T-helper 1 cell (primary cell): ENCODE measurements at regions not wholly inside any gene's neighbourhood (a gene's known extent, or its start where the extent isn't known, plus 50 kb on each side); places are given as distances from the start of the nearest gene placed in this dataset.

Source experiments
- DNase-seq, 5 donors: peaks; one replicate each; pipeline ENCODE4 v3.0.0-alpha.2; 2012 to 2020

- DNase-seq, result no peak
These were observed 113.3 kb upstream of the SERP2 start for GRCh38 chr13:44260336-44260735.

DNA sequence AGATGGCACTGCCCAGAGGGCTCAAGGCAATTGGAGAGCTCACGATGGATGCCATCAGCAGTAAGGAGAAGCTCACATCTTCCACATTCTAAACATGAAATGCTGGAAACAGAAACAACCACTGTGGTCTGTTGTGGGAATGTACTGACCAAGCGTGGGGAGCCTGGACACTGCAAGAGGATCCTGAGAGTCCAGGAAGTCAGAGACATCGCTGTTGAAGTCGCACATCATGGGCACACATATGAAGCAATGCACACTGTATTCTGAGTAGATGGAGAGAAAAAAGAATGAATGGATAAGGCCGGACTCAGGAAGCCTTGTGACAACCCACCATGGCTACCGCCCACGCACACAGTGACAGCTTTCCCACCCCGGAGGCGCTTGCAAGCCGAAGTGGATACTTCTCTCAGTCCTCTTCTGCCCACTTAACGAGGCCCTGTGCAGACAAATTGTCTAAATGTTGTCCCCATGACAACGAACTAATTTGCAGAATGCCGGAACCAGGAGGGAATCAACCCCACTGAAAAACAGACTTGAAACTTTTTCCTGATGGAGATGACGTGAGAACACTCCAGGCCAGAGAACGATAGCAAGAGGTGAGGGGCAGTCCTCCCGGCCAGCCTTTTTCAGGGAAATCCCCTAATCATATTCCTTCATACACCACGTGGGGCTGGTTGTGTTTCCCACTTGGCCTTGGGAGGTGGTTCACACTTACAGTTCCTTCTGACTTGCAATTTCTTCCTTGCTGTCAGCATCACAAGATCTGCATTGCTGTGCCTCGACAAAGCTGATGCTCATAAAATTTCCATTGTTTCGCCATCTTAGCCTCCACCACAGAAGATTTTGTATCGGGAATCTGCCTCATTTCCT lies 109.6 kb upstream of the SERP2 start:
- no peak for DNase-seq

DNA sequence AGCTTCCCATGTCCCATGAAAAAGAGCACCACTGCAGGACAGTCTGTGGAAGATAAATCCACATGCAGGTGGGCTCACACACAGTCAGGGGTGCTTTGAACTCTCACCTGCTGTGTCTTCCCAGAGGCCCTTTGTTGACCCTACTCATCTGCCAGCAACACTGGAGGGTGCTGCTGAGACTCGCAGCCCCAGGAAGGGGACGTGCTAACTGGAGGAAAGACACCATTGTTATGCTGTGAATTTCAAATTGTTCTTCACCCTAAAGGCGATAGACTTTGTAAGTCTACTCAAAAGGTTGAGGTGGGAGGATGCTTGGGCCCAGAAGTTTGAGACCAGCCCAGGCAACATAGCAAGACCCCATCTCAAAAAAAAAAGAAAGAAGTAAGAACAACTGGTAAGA lies 107.3 kb upstream of the SERP2 start:
- DNase-seq, result no peak

DNA sequence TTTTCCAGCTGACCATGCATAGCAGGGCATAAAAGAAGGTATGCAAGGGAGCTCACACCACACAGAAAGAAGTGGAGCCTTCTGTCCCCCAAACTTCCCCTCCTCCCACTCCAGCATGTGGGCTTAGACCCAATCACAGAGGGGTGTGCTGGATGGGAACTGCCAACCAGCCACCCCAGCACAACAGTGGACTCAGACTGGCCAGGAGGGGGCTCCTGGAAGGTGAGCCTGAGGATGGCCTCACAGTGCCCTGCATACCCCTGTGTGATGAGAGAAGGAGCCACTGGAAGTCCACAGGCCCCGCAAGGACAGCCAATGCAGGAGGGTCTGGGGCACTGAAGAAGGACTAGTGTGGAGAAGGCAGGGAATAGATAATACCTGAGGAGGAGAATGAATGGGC lies 106.9 kb upstream of the SERP2 start:
- DNase-seq, result no peak

DNA sequence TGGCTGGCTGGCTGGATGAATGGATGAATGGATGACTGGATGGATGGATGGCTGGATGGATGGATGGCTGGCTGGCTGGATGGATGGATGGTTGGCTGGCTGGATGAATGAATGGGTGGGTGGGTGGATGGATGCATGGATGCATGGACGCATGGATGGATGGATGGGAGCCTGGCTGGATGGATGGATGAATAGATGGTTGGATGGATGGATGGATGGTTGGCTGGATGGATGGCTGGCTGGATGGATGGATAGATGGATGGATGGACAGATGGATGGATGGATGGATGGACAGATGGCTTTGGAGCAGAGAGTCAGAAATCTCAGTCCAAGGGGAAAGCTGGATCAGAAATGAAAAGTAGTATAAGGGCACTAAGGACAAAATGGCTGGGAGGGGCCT lies 106.4 kb upstream of the SERP2 start:
- no peak for DNase-seq

DNA sequence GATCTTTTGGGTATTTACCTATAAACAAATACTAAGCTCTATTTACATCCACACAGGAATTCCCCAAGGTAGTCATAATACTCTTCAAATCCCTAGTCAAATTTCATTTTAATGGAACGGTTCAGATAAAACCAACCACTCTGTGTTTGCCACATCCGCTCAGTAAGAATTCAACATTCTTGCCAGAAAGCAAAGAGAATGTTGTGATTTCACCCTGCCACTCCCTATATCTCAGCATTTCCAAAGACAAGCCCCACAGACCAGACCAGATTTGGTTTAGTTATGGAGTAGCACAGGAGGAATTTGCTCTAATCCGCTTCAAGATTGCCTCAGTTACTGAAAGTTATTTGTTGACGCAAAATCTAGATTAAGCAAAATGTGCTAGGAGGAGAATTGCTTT lies 105.6 kb upstream of the SERP2 start:
- no peak for DNase-seq

- DNase-seq, result no peak
These were observed 104.6 kb upstream of the SERP2 start for GRCh38 chr13:44268980-44269379.

DNA sequence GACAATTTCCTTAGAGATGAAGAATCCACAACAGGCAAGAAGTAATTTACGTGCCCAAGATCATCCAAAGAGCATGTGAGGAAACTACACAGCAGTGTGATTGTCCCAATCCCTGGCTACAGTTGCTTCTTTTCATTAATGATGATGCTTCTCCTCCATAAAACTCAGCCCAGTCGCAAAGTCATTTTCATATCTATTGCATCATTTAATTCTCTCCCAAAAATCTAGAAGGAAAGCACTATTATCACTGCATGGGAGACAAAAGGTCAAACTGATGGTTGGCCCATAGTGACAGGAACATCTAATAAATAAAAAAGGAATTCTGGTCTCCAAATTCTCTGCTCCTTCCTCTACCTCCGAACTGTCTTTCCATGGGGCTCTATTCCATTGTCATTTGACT lies 103.5 kb upstream of the SERP2 start:
- DNase-seq, result no peak

GRCh38 chr13:44271031-44271455 lies 102.6 kb upstream of the SERP2 start:
- DNase-seq, result peak in 1 of 5 donors; percentile 9

DNA sequence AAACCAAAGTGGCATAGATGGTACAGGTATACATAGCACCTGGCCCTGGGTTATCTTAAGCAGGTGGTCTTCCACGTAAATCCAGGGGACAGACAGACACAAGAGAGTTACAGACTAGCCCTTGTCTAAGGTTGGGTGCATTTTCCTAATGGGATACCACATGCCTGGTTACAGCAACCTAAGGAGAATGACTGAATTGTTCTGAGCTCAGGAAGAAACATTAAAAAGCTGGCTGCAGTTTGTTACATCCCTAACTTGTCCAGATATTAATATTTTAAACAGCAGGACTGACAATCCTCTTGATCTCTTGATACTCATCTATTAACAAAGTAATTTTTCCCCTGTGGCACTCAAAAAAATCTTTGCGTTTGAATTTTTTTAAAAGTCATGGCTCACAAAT lies 102.2 kb upstream of the SERP2 start:
- no peak for DNase-seq

GRCh38 chr13:44271915-44272341 lies 101.7 kb upstream of the SERP2 start:
- no peak for DNase-seq

DNA sequence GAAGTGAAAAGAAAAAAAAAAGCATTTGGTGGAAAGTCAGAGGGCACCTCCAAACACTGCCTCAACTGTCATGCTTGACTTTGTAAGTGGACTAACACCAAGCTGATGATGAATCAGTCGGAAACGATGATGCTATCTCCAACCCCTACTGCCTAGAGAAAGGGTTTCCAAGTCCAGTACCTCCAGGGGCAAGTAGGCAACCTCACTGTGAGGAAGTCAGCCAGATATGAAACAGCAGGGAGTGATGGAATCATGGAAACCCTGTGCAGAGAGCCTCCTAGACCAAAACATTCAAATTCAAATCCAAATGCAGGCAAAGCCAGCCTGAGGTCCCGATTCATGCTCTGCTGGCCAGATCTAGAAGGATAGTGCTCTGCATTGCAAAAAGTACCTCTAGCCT lies 100.9 kb upstream of the SERP2 start:
- no peak for DNase-seq

DNA sequence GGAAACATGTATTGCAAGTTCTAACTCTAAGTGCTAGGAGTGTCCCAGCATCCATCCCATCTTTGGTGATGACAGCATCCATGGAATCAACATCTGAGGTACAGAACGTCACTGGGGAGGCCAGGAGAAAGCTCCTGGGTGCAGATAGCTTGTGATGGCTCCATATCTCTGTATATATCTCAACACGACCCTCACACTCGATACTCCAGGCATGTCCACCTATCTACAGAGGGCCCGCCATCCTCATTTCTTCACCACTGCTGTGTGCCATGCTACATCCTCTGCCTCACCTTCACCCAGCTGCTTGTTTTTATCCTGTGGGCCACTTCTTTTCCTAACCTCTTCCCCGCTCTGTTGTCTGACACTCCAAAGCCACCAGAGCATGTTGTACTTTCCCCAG lies 100.4 kb upstream of the SERP2 start:
- DNase-seq, result no peak

DNA sequence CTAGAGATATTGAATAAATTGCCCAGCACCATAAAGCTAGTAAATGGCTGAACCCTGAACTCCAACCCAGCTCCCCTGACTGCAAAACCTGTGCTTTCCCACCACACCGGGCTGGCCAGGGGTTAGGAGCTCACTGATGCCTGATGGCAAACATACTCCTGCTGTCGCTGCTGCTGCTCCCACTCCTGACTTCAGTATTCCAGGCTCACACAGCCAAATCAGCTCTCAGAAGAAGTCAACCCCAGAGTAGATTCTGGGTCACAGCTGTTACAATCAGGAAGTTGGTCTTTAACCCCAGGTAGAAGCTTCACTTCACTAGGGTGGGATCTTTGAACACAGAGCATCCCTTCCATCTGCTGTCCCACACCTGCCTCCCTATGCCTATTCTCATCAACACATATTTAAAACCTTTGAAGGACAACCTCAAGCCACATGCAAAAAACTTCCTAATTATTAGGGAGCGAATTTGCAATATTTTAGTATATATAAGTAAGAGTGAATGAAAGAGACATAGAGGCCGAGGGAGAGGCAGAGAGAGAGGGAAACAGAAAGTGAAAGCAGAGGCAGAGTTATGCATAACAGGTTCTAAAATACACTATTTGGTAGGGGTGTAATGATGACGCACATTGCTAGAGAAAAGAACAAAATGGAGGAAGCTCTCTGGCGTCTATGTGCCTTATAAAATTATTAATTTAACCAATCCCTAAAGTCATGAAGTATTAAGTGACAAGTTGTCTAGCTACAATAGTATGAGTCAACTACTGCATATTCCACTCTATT lies 99.4 kb upstream of the SERP2 start:
- DNase-seq, result peak in 3 of 5 donors; percentile 17 to 84 (median 21)

- DNase-seq, result peak in 1 of 5 donors; percentile 37
These were observed 98.8 kb upstream of the SERP2 start for GRCh38 chr13:44274771-44275205.

GRCh38 chr13:44275381-44275780 lies 98.2 kb upstream of the SERP2 start:
- DNase-seq, result no peak

- DNase-seq, result no peak
These were observed 97.6 kb upstream of the SERP2 start for GRCh38 chr13:44276061-44276460.

- DNase-seq, result no peak
These were observed 96.2 kb upstream of the SERP2 start for GRCh38 chr13:44277459-44277858.

- DNase-seq, result peak in 1 of 5 donors; percentile 40
These were observed 95.5 kb upstream of the SERP2 start for GRCh38 chr13:44278166-44278565.

- no peak for DNase-seq
These were observed 93.2 kb upstream of the SERP2 start for GRCh38 chr13:44280456-44280855.

GRCh38 chr13:44281252-44282000 lies 92.2 kb upstream of the SERP2 start:
- no peak for DNase-seq

- DNase-seq, result no peak
These were observed 90.0 kb upstream of the SERP2 start for GRCh38 chr13:44283600-44283999.

- DNase-seq, result no peak
These were observed 85.7 kb upstream of the SERP2 start for GRCh38 chr13:44287958-44288357.
